DND-41 (cell line): ENCODE measurements at regions not wholly inside any gene's neighbourhood (a gene's known extent, or its start where the extent isn't known, plus 50 kb on each side); places are given as distances from the start of the nearest gene placed in this dataset.

ENCODE experiments used
- ATAC-seq: fragments of 200-7000 bp; cut with Tn5 transposase; 3 replicates; pipeline ENCODE4 v1.9.1; 2021; ENCODE audit warnings: low read depth; ENCODE audit not compliant: insufficient read depth
- DNase-seq: peaks from one replicate; pipeline ENCODE4 v3.0.0-alpha.2; 2020
- H2AFZ ChIP-seq: 2 replicates; pipeline ENCODE4 v1.6.0; 2012; ENCODE audit warnings: low read depth, low read length
- H3K27ac ChIP-seq: 2 replicates; pipeline ENCODE4 v1.5.1; 2012; ENCODE audit warnings: low read length, inconsistent platforms
- H3K27me3 ChIP-seq: fragments of 200-600 bp; sonication (generic); 2 replicates; pipeline ENCODE4 v1.6.0; 2012; ENCODE audit warnings: low read length, mild to moderate bottlenecking, inconsistent platforms; ENCODE audit not compliant: insufficient read depth, poor library complexity
- H3K36me3 ChIP-seq: 2 replicates; pipeline ENCODE4 v1.5.1; 2012; ENCODE audit warnings: low read length, inconsistent platforms; ENCODE audit not compliant: insufficient read depth
- H3K4me1 ChIP-seq: 2 replicates; pipeline ENCODE4 v1.5.1; 2012; ENCODE audit warnings: mild to moderate bottlenecking, low read length; ENCODE audit not compliant: insufficient read depth
- H3K4me2 ChIP-seq: 2 replicates; pipeline ENCODE4 v1.6.0; 2012; ENCODE audit warnings: mild to moderate bottlenecking, moderate library complexity, low read length, inconsistent platforms; ENCODE audit not compliant: insufficient read depth
- H3K4me3 ChIP-seq, 2 experiments: fragments of 200-600 bp in 1 of 2; shearing (Covaris generic) in 1 of 2; 2 replicates each; pipeline ENCODE4 v1.5.1; 2012 to 2016; ENCODE audit warnings: inconsistent platforms in 2 of 2, low read length in 2 of 2, mild to moderate bottlenecking in 2 of 2, low read depth in 1 of 2, moderate library complexity in 1 of 2
- H3K79me2 ChIP-seq: 2 replicates; pipeline ENCODE4 v1.6.0; 2012; ENCODE audit warnings: low read length, inconsistent platforms; ENCODE audit not compliant: insufficient read depth
- H3K9ac ChIP-seq: 2 replicates; pipeline ENCODE4 v1.6.0; 2012; ENCODE audit warnings: low read depth, mild to moderate bottlenecking, inconsistent platforms, low read length, moderate library complexity
- H3K9me3 ChIP-seq: 2 replicates; pipeline ENCODE4 v1.5.1; 2012; ENCODE audit warnings: low read length, moderate library complexity, mild to moderate bottlenecking, inconsistent platforms; ENCODE audit not compliant: insufficient read depth, severe bottlenecking
- H4K20me1 ChIP-seq: 2 replicates; pipeline ENCODE4 v1.6.0; 2012; ENCODE audit warnings: low read length; ENCODE audit not compliant: insufficient read depth
- CTCF ChIP-seq: IDR thresholded peaks from 2 replicates; pipeline ENCODE4 v1.5.1; 2012; ENCODE audit warnings: borderline replicate concordance, low read length, moderate library complexity, mild to moderate bottlenecking; ENCODE audit not compliant: poor library complexity, severe bottlenecking; ENCODE audit errors: extremely low read depth
- EZH2 ChIP-seq: IDR thresholded peaks from 3 replicates; pipeline ENCODE4 v1.6.1; 2012; ENCODE audit warnings: borderline replicate concordance, low read depth, mild to moderate bottlenecking, moderate library complexity, low read length, inconsistent platforms; ENCODE audit not compliant: severe bottlenecking

GRCh38 chr10:100612601-100613595 lies 77.2 kb downstream of the HIF1AN start:
- TF ChIP-seq EZH2 (no peak), CTCF (no peak)
- no peak overlapping the region for H3K4me3 ChIP-seq
- no peak overlapping the region for H3K27ac ChIP-seq

GRCh38 chr10:100613846-100614245 lies 78.1 kb downstream of the HIF1AN start:
- no peaks in the 10 kb centered on the region for H3K36me3 ChIP-seq
- H4K20me1 ChIP-seq, result no peaks in the 10 kb centered on the region
- no peaks in the 10 kb centered on the region for H3K4me1 ChIP-seq
- no peaks in the 10 kb centered on the region for H3K9me3 ChIP-seq
- no peak overlapping the region for H3K4me2 ChIP-seq
- no peak for TF ChIP-seq EZH2
- no peak for TF ChIP-seq CTCF
- ATAC-seq (no peak), DNase-seq (no peak)
- no peak overlapping the region for H3K27ac ChIP-seq
- no peaks in the 10 kb centered on the region for H3K79me2 ChIP-seq
- no peak overlapping the region for H3K9ac ChIP-seq
- no peak overlapping the region for H3K4me3 ChIP-seq
- H2AFZ ChIP-seq, result no peak overlapping the region
- H3K27me3 ChIP-seq, result peaks cover 19% of the 10 kb centered on the region

More at GRCh38 chr10:100612601-100613595, 77.2 kb downstream of the HIF1AN start:
- Histone ChIP-seq H4K20me1 (no peaks in the 10 kb centered on the region), H3K9me3 (no peaks in the 10 kb centered on the region), H3K27me3 (peaks cover 15% of the 10 kb centered on the region), H3K4me2 (no peak overlapping the region), H3K4me1 (no peaks in the 10 kb centered on the region), H3K9ac (no peak overlapping the region), H3K79me2 (no peaks in the 10 kb centered on the region), H2AFZ (no peak overlapping the region), H3K36me3 (no peaks in the 10 kb centered on the region)
- DNase-seq (no peak), ATAC-seq (no peak)

GRCh38 chr10:100614429-100615095 lies 78.8 kb downstream of the HIF1AN start:
- Histone ChIP-seq H3K4me3 (no peak overlapping the region), H3K9me3 (no peaks in the 10 kb centered on the region), H3K27me3 (peaks cover 17% of the 10 kb centered on the region), H4K20me1 (no peaks in the 10 kb centered on the region), H3K4me2 (no peak overlapping the region), H3K4me1 (no peaks in the 10 kb centered on the region), H2AFZ (no peak overlapping the region), H3K36me3 (no peaks in the 10 kb centered on the region), H3K9ac (no peak overlapping the region), H3K27ac (no peak overlapping the region), H3K79me2 (no peaks in the 10 kb centered on the region)
- no peak for DNase-seq
- TF ChIP-seq EZH2, result no peak
- ATAC-seq, result no peak

- ATAC-seq, result no peak
- TF ChIP-seq CTCF, result no peak
- TF ChIP-seq EZH2, result no peak
- Histone ChIP-seq H3K9me3 (no peaks in the 10 kb centered on the region), H4K20me1 (no peaks in the 10 kb centered on the region), H3K4me2 (no peak overlapping the region), H3K4me1 (no peaks in the 10 kb centered on the region), H3K79me2 (no peaks in the 10 kb centered on the region), H2AFZ (no peak overlapping the region), H3K27me3 (peaks cover 19% of the 10 kb centered on the region), H3K9ac (no peak overlapping the region), H3K27ac (no peak overlapping the region), H3K36me3 (no peaks in the 10 kb centered on the region), H3K4me3 (no peak overlapping the region)
- no peak for DNase-seq
These were observed 79.5 kb downstream of the HIF1AN start for GRCh38 chr10:100615241-100615640.
